H9 (cell line): ENCODE measurements at regions not wholly inside any gene's neighbourhood (a gene's known extent, or its start where the extent isn't known, plus 50 kb on each side); places are given as distances from the start of the nearest gene placed in this dataset.

Experiments used
- DNase-seq: peaks from one replicate; pipeline ENCODE4 v3.0.0-alpha.2; 2017
- H2AFZ ChIP-seq: one replicate; pipeline ENCODE4 v1.6.1; 2013; ENCODE audit warnings: mild to moderate bottlenecking, low read length, control low read depth, moderate library complexity
- H2AK5ac ChIP-seq: 2 replicates; pipeline ENCODE4 v1.6.1; 2013; ENCODE audit warnings: low read length, control low read depth, mixed read lengths; ENCODE audit not compliant: insufficient read length
- H2BK120ac ChIP-seq: one replicate; pipeline ENCODE4 v1.6.1; 2013; ENCODE audit warnings: low read depth, mild to moderate bottlenecking, low read length, control low read depth, inconsistent platforms; ENCODE audit not compliant: poor library complexity, severe bottlenecking
- H2BK12ac ChIP-seq: 2 replicates; pipeline ENCODE4 v1.6.1; 2013; ENCODE audit warnings: low read length, control low read depth, mixed read lengths, low read depth; ENCODE audit not compliant: insufficient read length
- H2BK15ac ChIP-seq: 2 replicates; pipeline ENCODE4 v1.6.1; 2013; ENCODE audit warnings: low read depth, low read length, control low read depth
- H2BK20ac ChIP-seq: one replicate; pipeline ENCODE4 v1.6.1; 2013; ENCODE audit warnings: low read depth, mild to moderate bottlenecking, low read length, control low read depth, inconsistent platforms; ENCODE audit not compliant: poor library complexity, severe bottlenecking
- H2BK5ac ChIP-seq: 2 replicates; pipeline ENCODE4 v1.6.1; 2013; ENCODE audit warnings: low read length, control low read depth, mixed read lengths; ENCODE audit not compliant: insufficient read length
- H3K14ac ChIP-seq: 2 replicates; pipeline ENCODE4 v1.6.1; 2013; ENCODE audit warnings: low read length, control low read depth; ENCODE audit not compliant: insufficient read depth
- H3K18ac ChIP-seq: 2 replicates; pipeline ENCODE4 v1.6.1; 2013; ENCODE audit warnings: low read depth, mild to moderate bottlenecking, mixed read lengths, low read length, control low read depth; ENCODE audit not compliant: insufficient read length
- H3K23ac ChIP-seq: 2 replicates; pipeline ENCODE4 v1.6.1; 2013; ENCODE audit warnings: low read length, control low read depth, mixed read lengths, low read depth; ENCODE audit not compliant: insufficient read length
- H3K23me2 ChIP-seq: 2 replicates; pipeline ENCODE4 v1.6.1; 2013; ENCODE audit warnings: low read depth, mild to moderate bottlenecking, mixed read lengths, low read length, control low read depth; ENCODE audit not compliant: insufficient read length, poor library complexity, severe bottlenecking
- H3K27ac ChIP-seq: 2 replicates; pipeline ENCODE4 v1.5.1; 2013; ENCODE audit warnings: low read length, control low read depth, mixed read lengths, low read depth; ENCODE audit not compliant: insufficient read length
- H3K27me3 ChIP-seq: 2 replicates; pipeline ENCODE4 v1.6.1; 2013; ENCODE audit warnings: low read length, control low read depth, inconsistent platforms; ENCODE audit not compliant: insufficient read depth
- H3K4ac ChIP-seq: 2 replicates; pipeline ENCODE4 v1.6.1; 2013; ENCODE audit warnings: low read depth, mild to moderate bottlenecking, control low read depth, inconsistent platforms, low read length, moderate library complexity
- H3K4me1 ChIP-seq: 2 replicates; pipeline ENCODE4 v1.6.1; 2013; ENCODE audit warnings: low read length, control low read depth, inconsistent platforms; ENCODE audit not compliant: insufficient read depth
- H3K4me2 ChIP-seq: 2 replicates; pipeline ENCODE4 v1.6.1; 2013; ENCODE audit warnings: low read length, control low read depth, mixed read lengths; ENCODE audit not compliant: insufficient read length, insufficient read depth
- H3K56ac ChIP-seq: 2 replicates; pipeline ENCODE4 v1.6.1; 2013; ENCODE audit warnings: low read depth, mild to moderate bottlenecking, mixed read lengths, low read length, control low read depth; ENCODE audit not compliant: insufficient read length
- H3K79me1 ChIP-seq: 2 replicates; pipeline ENCODE4 v1.6.1; 2013; ENCODE audit warnings: low read depth, mild to moderate bottlenecking, moderate library complexity, low read length, control low read depth, inconsistent platforms; ENCODE audit not compliant: insufficient read depth, poor library complexity, severe bottlenecking
- H3K79me2 ChIP-seq: 2 replicates; pipeline ENCODE4 v1.6.1; 2013; ENCODE audit warnings: low read length, control low read depth, inconsistent platforms; ENCODE audit not compliant: insufficient read depth
- H3K9ac ChIP-seq: 2 replicates; pipeline ENCODE4 v1.6.1; 2013; ENCODE audit warnings: low read length, control low read depth, mixed read lengths; ENCODE audit not compliant: insufficient read length; ENCODE audit errors: extremely low read depth
- H3K9me3 ChIP-seq: one replicate; pipeline ENCODE4 v1.6.1; 2013; ENCODE audit warnings: low read depth, low read length, inconsistent platforms; ENCODE audit not compliant: control insufficient read depth
- H3T11ph ChIP-seq: one replicate; pipeline ENCODE4 v1.6.1; 2013; ENCODE audit warnings: mild to moderate bottlenecking, low read length, control low read depth, inconsistent platforms
- H4K20me1 ChIP-seq: one replicate; pipeline ENCODE4 v1.6.1; 2013; ENCODE audit not compliant: control insufficient read depth, insufficient read length, insufficient read depth
- H4K5ac ChIP-seq: 2 replicates; pipeline ENCODE4 v1.6.1; 2013; ENCODE audit warnings: low read depth, mild to moderate bottlenecking, mixed read lengths, low read length, control low read depth; ENCODE audit not compliant: insufficient read length
- H4K8ac ChIP-seq: replicated peaks from 2 replicates; pipeline ENCODE4 v1.6.1; 2013; ENCODE audit warnings: low read length, control low read depth, mixed read lengths, low read depth; ENCODE audit not compliant: insufficient read length
- H4K91ac ChIP-seq: 2 replicates; pipeline ENCODE4 v1.6.1; 2013; ENCODE audit warnings: low read depth, mild to moderate bottlenecking, moderate library complexity, mixed read lengths, low read length, control low read depth; ENCODE audit not compliant: insufficient read length
- H3K27ac Mint-ChIP-seq, 3 experiments: 2 replicates in 2 of 3; 3 replicates in 1 of 3; pipeline ENCODE4 v1.8.0; 2020 to 2021; ENCODE audit warnings: mixed read lengths in 3 of 3, mild to moderate bottlenecking in 1 of 3, moderate library complexity in 1 of 3
- H3K27me3 Mint-ChIP-seq: 2 replicates; pipeline ENCODE4 v1.8.0; 2021; ENCODE audit warnings: low read depth, mild to moderate bottlenecking, moderate library complexity, mixed read lengths
- H3K36me3 Mint-ChIP-seq, 3 experiments: 2 replicates in 2 of 3; 3 replicates in 1 of 3; pipeline ENCODE4 v1.8.0; 2020 to 2021; ENCODE audit warnings: low read depth in 3 of 3, mixed read lengths in 3 of 3; ENCODE audit not compliant: insufficient read depth in 1 of 3
- H3K4me1 Mint-ChIP-seq, 2 experiments: 2 replicates each; pipeline ENCODE4 v1.8.0; 2020; ENCODE audit warnings: mixed read lengths in 2 of 2
- H3K4me3 Mint-ChIP-seq, 2 experiments: 2 replicates in 1 of 2; 3 replicates in 1 of 2; pipeline ENCODE4 v1.8.0; 2020 to 2021; ENCODE audit warnings: mild to moderate bottlenecking in 2 of 2, mixed read lengths in 2 of 2, moderate library complexity in 1 of 2
- H3K9me3 Mint-ChIP-seq, 2 experiments: 2 replicates in 1 of 2; 3 replicates in 1 of 2; pipeline ENCODE4 v1.8.0; 2020; ENCODE audit warnings: mild to moderate bottlenecking in 2 of 2, mixed read lengths in 2 of 2, moderate library complexity in 1 of 2
- WGBS: extraction: QIAGEN DNeasy Blood & Tissue Kit; methylation state at CpG from one replicate; pipeline ENCODE4 v1.1.7; 2013; ENCODE audit warnings: missing lambda C conversion rate, low lambda C conversion rate, mixed read lengths; ENCODE audit not compliant: insufficient read length; ENCODE audit errors: extremely low coverage; 5-methylcytosine and 5-hydroxymethylcytosine counted together
- TF ChIP-seq, protein P1 (sequence below): fragments of 200-600 bp; sonication (generic); conservative IDR thresholded peaks from 3 replicates; pipeline ENCODE4 v1.8.0; 2021; ENCODE audit warnings: antibody characterized with exemption, mild to moderate bottlenecking

DNA sequence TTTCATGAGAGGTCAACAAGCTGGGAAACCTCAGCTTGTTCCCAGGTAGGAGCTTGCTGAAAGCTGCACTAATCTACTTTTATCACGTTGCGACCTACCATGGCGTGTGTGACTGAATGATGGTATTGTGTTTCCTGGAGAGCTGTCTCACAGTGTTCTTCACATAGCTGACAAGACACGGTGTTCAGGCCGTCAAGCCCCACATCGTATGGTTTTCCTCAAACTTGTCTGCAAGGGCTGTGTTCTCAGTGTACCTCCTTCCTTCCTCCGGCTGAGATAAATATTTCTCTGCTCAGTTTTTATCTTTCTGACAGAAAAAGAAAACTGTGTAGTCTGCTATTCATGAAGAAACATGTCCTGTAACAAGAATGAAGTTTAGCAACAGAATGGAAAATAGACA lies 244.8 kb downstream of the DCDC2C start:
- H4K5ac ChIP-seq, result no peak overlapping the region
- H3K4me2 ChIP-seq, result no peak overlapping the region
- H2BK5ac ChIP-seq, result no peak overlapping the region
- H3K56ac ChIP-seq, result no peak overlapping the region
- no peak overlapping the region for H3K18ac ChIP-seq
- H3K27me3 Mint-ChIP-seq, result peaks cover 2% of the 10 kb centered on the region; the same call in 1 of the 2 replicates
- H3K4me1 Mint-ChIP-seq, result no peaks in the 10 kb centered on the region
- H4K20me1 ChIP-seq, result no peaks in the 10 kb centered on the region
- H3K36me3 Mint-ChIP-seq, result peaks cover 0 to 1% (median 0%) of the 10 kb centered on the region in 3 experiments; a peak in 2 of 7 replicates
- H3K23ac ChIP-seq, result no peak overlapping the region
- peaks cover 9 to 16% of the 10 kb centered on the region in 2 experiments for H3K9me3 Mint-ChIP-seq
- no peak overlapping the region for H3K4ac ChIP-seq
- H2BK120ac ChIP-seq, result no peak overlapping the region
- no peaks in the 10 kb centered on the region for H3K4me1 ChIP-seq
- H4K8ac ChIP-seq, result no peak overlapping the region
- H3K27ac Mint-ChIP-seq, result no peak overlapping the region
- no peaks in the 10 kb centered on the region for H3K23me2 ChIP-seq
- no CpG with 5 or more reads among the region's 7 CpGs for WGBS
- H3T11ph ChIP-seq, result no peak overlapping the region
- no peak overlapping the region for H3K27ac ChIP-seq
- DNase-seq, result no peak
- no peaks in the 10 kb centered on the region for H3K79me1 ChIP-seq
- TF ChIP-seq, protein P1, sequence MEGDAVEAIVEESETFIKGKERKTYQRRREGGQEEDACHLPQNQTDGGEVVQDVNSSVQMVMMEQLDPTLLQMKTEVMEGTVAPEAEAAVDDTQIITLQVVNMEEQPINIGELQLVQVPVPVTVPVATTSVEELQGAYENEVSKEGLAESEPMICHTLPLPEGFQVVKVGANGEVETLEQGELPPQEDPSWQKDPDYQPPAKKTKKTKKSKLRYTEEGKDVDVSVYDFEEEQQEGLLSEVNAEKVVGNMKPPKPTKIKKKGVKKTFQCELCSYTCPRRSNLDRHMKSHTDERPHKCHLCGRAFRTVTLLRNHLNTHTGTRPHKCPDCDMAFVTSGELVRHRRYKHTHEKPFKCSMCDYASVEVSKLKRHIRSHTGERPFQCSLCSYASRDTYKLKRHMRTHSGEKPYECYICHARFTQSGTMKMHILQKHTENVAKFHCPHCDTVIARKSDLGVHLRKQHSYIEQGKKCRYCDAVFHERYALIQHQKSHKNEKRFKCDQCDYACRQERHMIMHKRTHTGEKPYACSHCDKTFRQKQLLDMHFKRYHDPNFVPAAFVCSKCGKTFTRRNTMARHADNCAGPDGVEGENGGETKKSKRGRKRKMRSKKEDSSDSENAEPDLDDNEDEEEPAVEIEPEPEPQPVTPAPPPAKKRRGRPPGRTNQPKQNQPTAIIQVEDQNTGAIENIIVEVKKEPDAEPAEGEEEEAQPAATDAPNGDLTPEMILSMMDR, result no peak
- no peak overlapping the region for H2BK12ac ChIP-seq
- H2AK5ac ChIP-seq, result no peak overlapping the region
- no peak overlapping the region for H3K4me3 Mint-ChIP-seq
- no peaks in the 10 kb centered on the region for H3K9me3 ChIP-seq
- no peak overlapping the region for H2BK15ac ChIP-seq
- no peaks in the 10 kb centered on the region for H3K27me3 ChIP-seq
- no peak overlapping the region for H2AFZ ChIP-seq
- H3K9ac ChIP-seq, result no peak overlapping the region
- H3K79me2 ChIP-seq, result no peaks in the 10 kb centered on the region
- no peak overlapping the region for H4K91ac ChIP-seq
- no peak overlapping the region for H3K14ac ChIP-seq
- H2BK20ac ChIP-seq, result no peak overlapping the region
